ENCODE measurements at regions not wholly inside any gene's neighbourhood (a gene's known extent, or its start where the extent isn't known, plus 50 kb on each side); places are given as distances from the start of the nearest gene placed in this dataset.
"Not testable (repeated sequence)": the region's sequence is repeated elsewhere in the genome, so short reads cannot be mapped to it uniquely, and the experiment has no call there.

GRCh38 chr6:141183368-141183767, 949.4 kb upstream of the GJE1 start:
- H3K27ac Mint-ChIP-seq = no peak overlapping the region

GRCh38 chr6:141175458-141175857, 957.3 kb upstream of the GJE1 start:
- H3K36me3 Mint-ChIP-seq = not testable (repeated sequence)

More at GRCh38 chr6:141183368-141183767, 949.4 kb upstream of the GJE1 start:
- ATAC-seq (replicated peaks) (no peak), DNase-seq (no peak)
- H3K4me1 Mint-ChIP-seq = no peaks in the 10 kb centered on the region
- H3K27me3 Mint-ChIP-seq = no peaks in the 10 kb centered on the region
- peaks cover 7% of the 10 kb centered on the region in 2 donors for H3K9me3 Mint-ChIP-seq
- H3K4me3 Mint-ChIP-seq = no peak overlapping the region
- H3K36me3 Mint-ChIP-seq = peaks cover 0 to 5% of the 10 kb centered on the region in 2 donors

GRCh38 chr6:141174932-141175331, 957.8 kb upstream of the GJE1 start:
- Mint-ChIP-seq H3K27ac (no peak overlapping the region), H3K4me1 (no peaks in the 10 kb centered on the region), H3K36me3 (no peaks in the 10 kb centered on the region), H3K27me3 (no peaks in the 10 kb centered on the region), H3K9me3 (peaks cover 0 to 2% of the 10 kb centered on the region in 2 donors), H3K4me3 (no peak overlapping the region)
- no peak for ATAC-seq (replicated peaks)
- no peak for DNase-seq

More at GRCh38 chr6:141175458-141175857, 957.3 kb upstream of the GJE1 start:
- H3K27ac Mint-ChIP-seq; H3K4me3 Mint-ChIP-seq; H3K9me3 Mint-ChIP-seq; ATAC-seq (replicated peaks); H3K4me1 Mint-ChIP-seq; H3K27me3 Mint-ChIP-seq; DNase-seq: not testable (repeated sequence)

GRCh38 chr6:141173529-141173928, 959.2 kb upstream of the GJE1 start:
- H3K36me3 Mint-ChIP-seq = no peaks in the 10 kb centered on the region
- no peak overlapping the region for H3K4me3 Mint-ChIP-seq
- H3K27ac Mint-ChIP-seq = no peak overlapping the region
- no peaks in the 10 kb centered on the region for H3K27me3 Mint-ChIP-seq
- no peaks in the 10 kb centered on the region for H3K4me1 Mint-ChIP-seq
- DNase-seq (no peak), ATAC-seq (replicated peaks) (no peak)
- H3K9me3 Mint-ChIP-seq = peaks cover 0 to 2% of the 10 kb centered on the region in 2 donors

GRCh38 chr6:141169419-141169818, 963.3 kb upstream of the GJE1 start:
- Mint-ChIP-seq H3K36me3 (no peaks in the 10 kb centered on the region), H3K4me1 (no peaks in the 10 kb centered on the region), H3K4me3 (no peak overlapping the region), H3K27ac (no peak overlapping the region), H3K9me3 (no peaks in the 10 kb centered on the region), H3K27me3 (no peaks in the 10 kb centered on the region)
- ATAC-seq (replicated peaks) (no peak), DNase-seq (no peak)

- Mint-ChIP-seq H3K4me3 (no peak overlapping the region), H3K36me3 (no peaks in the 10 kb centered on the region), H3K9me3 (no peaks in the 10 kb centered on the region), H3K4me1 (no peaks in the 10 kb centered on the region), H3K27ac (no peak overlapping the region), H3K27me3 (no peaks in the 10 kb centered on the region)
- no peak for ATAC-seq (replicated peaks)
- no peak for DNase-seq
These were observed 964.8 kb upstream of the GJE1 start for GRCh38 chr6:141167945-141168344.

- DNase-seq (no peak), ATAC-seq (replicated peaks) (no peak)
- Mint-ChIP-seq H3K27me3 (no peaks in the 10 kb centered on the region), H3K27ac (no peak overlapping the region), H3K4me3 (no peak overlapping the region), H3K36me3 (no peaks in the 10 kb centered on the region), H3K9me3 (no peaks in the 10 kb centered on the region), H3K4me1 (no peaks in the 10 kb centered on the region)
These were observed 967.6 kb upstream of the GJE1 start for GRCh38 chr6:141165002-141165665.

GRCh38 chr6:141164042-141164743, 968.5 kb upstream of the GJE1 start:
- DNase-seq (no peak), ATAC-seq (replicated peaks) (no peak)
- H3K27me3 Mint-ChIP-seq = no peaks in the 10 kb centered on the region

GRCh38 chr6:141163107-141163506, 969.6 kb upstream of the GJE1 start:
- no peaks in the 10 kb centered on the region for H3K9me3 Mint-ChIP-seq
- no peak for DNase-seq
- H3K4me3 Mint-ChIP-seq = no peak overlapping the region
- H3K27me3 Mint-ChIP-seq = no peaks in the 10 kb centered on the region
- no peak overlapping the region for H3K27ac Mint-ChIP-seq
- H3K4me1 Mint-ChIP-seq = no peaks in the 10 kb centered on the region
- no peak for ATAC-seq (replicated peaks)
- no peaks in the 10 kb centered on the region for H3K36me3 Mint-ChIP-seq

More at GRCh38 chr6:141164042-141164743, 968.5 kb upstream of the GJE1 start:
- H3K27ac Mint-ChIP-seq = no peak overlapping the region
- H3K9me3 Mint-ChIP-seq = no peaks in the 10 kb centered on the region
- no peaks in the 10 kb centered on the region for H3K36me3 Mint-ChIP-seq
- no peak overlapping the region for H3K4me3 Mint-ChIP-seq
- H3K4me1 Mint-ChIP-seq = no peaks in the 10 kb centered on the region

- Mint-ChIP-seq H3K9me3 (peaks cover 0 to 2% of the 10 kb centered on the region in 2 donors), H3K4me3 (no peak overlapping the region)
- ATAC-seq (replicated peaks) = no peak
These were observed 974.0 kb upstream of the GJE1 start for GRCh38 chr6:141158740-141159139.

GRCh38 chr6:141153563-141153962, 979.2 kb upstream of the GJE1 start:
- Mint-ChIP-seq H3K27ac (no peak overlapping the region), H3K4me1 (peaks cover 4 to 7% of the 10 kb centered on the region in 2 donors), H3K27me3 (no peaks in the 10 kb centered on the region), H3K4me3 (no peak overlapping the region), H3K9me3 (peaks cover 0 to 4% of the 10 kb centered on the region in 2 donors), H3K36me3 (no peaks in the 10 kb centered on the region)
- ATAC-seq (replicated peaks) (peak; percentile 50), DNase-seq (no peak)

More at GRCh38 chr6:141158740-141159139, 974.0 kb upstream of the GJE1 start:
- H3K27me3 Mint-ChIP-seq = no peaks in the 10 kb centered on the region
- no peaks in the 10 kb centered on the region for H3K36me3 Mint-ChIP-seq
- no peaks in the 10 kb centered on the region for H3K4me1 Mint-ChIP-seq
- DNase-seq = no peak
- no peak overlapping the region for H3K27ac Mint-ChIP-seq

- Mint-ChIP-seq H3K4me1 (peaks cover 4 to 7% of the 10 kb centered on the region in 2 donors), H3K27ac (no peak overlapping the region), H3K9me3 (peaks cover 4 to 5% of the 10 kb centered on the region in 2 donors), H3K36me3 (no peaks in the 10 kb centered on the region), H3K27me3 (no peaks in the 10 kb centered on the region), H3K4me3 (no peak overlapping the region)
- DNase-seq (no peak), ATAC-seq (replicated peaks) (no peak)
These were observed 979.8 kb upstream of the GJE1 start for GRCh38 chr6:141152951-141153350.

GRCh38 chr6:141151710-141152417, 980.9 kb upstream of the GJE1 start:
- Mint-ChIP-seq H3K27ac (no peak overlapping the region), H3K36me3 (no peaks in the 10 kb centered on the region), H3K9me3 (peaks cover 4 to 5% of the 10 kb centered on the region in 2 donors), H3K27me3 (no peaks in the 10 kb centered on the region), H3K4me3 (no peak overlapping the region), H3K4me1 (peaks cover 4 to 7% of the 10 kb centered on the region in 2 donors)
- DNase-seq (no peak), ATAC-seq (replicated peaks) (no peak)

GRCh38 chr6:141141870-141142269, 990.9 kb upstream of the GJE1 start:
- ATAC-seq (replicated peaks) = no peak
- no peaks in the 10 kb centered on the region for H3K9me3 Mint-ChIP-seq
- no peaks in the 10 kb centered on the region for H3K36me3 Mint-ChIP-seq

More at GRCh38 chr6:141141870-141142269, 990.9 kb upstream of the GJE1 start:
- Mint-ChIP-seq H3K4me1 (no peaks in the 10 kb centered on the region), H3K4me3 (no peak overlapping the region), H3K27ac (no peak overlapping the region), H3K27me3 (no peaks in the 10 kb centered on the region)
- no peak for DNase-seq

Data from stimulated activated naive B cell treated with anti-CD40 and anti-IgM and Interleukin-4, amounts not matched to agents 10 μg/mL and 1 μg/mL and 100 μg/mL, for 72 hours (primary cell).